ENCODE measurements at regions not wholly inside any gene's neighbourhood (a gene's known extent, or its start where the extent isn't known, plus 50 kb on each side); places are given as distances from the start of the nearest gene placed in this dataset.
A peak's percentile ranks its signal among the peaks of the same experiment; 100 is the strongest.

DNA sequence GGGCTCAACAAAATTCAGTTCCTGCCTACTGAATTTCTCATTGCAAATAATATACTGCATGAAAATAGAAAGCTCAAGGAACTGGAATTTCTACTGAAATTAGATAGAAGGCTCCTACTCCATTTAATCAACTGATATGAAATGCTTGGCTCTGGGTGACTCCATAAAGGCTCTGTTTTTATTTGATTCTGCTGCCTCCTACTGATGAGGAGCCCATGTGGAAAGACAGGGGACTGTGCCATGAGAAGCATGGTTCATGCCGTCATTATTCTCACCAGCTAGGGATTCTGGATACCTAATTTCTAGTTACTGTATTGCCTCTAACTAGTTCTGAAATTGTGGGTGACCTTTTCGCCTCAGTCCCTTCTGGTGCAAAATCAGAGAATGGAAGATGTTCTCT, 366.2 kb upstream of the DPH6 start:
- Histone ChIP-seq H3K79me2 (ENCODE audit: insufficient read depth, low read length) (no peaks in the 10 kb centered on the region), H3K4me2 (ENCODE audit: low read depth, low read length) (no peak overlapping the region), H3K9ac (ENCODE audit: insufficient read depth, low read depth, low read length) (no peak overlapping the region), H3K27ac (ENCODE audit: extremely low read length, insufficient read depth, low read length) (no peak overlapping the region), H3K4me3 (replicated peaks in 1 of 3; ENCODE audit: insufficient read depth in 1 of 3, low read depth in 2 of 3, low read length in 3 of 3) (no peak overlapping the region), H2AFZ (ENCODE audit: low read length) (no peak overlapping the region), H3K36me3 (replicated peaks in 1 of 2; ENCODE audit: control insufficient read depth in 1 of 2, insufficient read depth in 2 of 2, low read length in 2 of 2) (no peaks in the 10 kb centered on the region), H3K9me3 (ENCODE audit: low read length) (no peaks in the 10 kb centered on the region), H3K4me1 (ENCODE audit: insufficient read depth, low read length) (no peaks in the 10 kb centered on the region), H4K20me1 (ENCODE audit: insufficient read depth, low read length) (no peaks in the 10 kb centered on the region), H3K27me3 (ENCODE audit: control insufficient read depth in 1 of 2, insufficient read depth in 2 of 2, low read length in 2 of 2) (no peaks in the 10 kb centered on the region)
- TF ChIP-seq, protein P1, sequence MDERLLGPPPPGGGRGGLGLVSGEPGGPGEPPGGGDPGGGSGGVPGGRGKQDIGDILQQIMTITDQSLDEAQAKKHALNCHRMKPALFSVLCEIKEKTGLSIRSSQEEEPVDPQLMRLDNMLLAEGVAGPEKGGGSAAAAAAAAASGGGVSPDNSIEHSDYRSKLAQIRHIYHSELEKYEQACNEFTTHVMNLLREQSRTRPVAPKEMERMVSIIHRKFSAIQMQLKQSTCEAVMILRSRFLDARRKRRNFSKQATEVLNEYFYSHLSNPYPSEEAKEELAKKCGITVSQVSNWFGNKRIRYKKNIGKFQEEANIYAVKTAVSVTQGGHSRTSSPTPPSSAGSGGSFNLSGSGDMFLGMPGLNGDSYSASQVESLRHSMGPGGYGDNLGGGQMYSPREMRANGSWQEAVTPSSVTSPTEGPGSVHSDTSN (CRISPR knock-in tag; IDR thresholded peaks at IDR 0.05) = no peak
- TF ChIP-seq ZNF788 (CRISPR knock-in tag; IDR thresholded peaks at IDR 0.05; ENCODE audit: borderline replicate concordance) = no peak
- no peak for TF ChIP-seq SCMH1 (CRISPR knock-in tag; IDR thresholded peaks at IDR 0.05; ENCODE audit: borderline replicate concordance)
- no peak for TF ChIP-seq ZNF468 (CRISPR knock-in tag; IDR thresholded peaks at IDR 0.05)
- peak; percentile 10; the same call in 1 of the 2 replicates for TF ChIP-seq STAG1 (CRISPR knock-in tag; IDR thresholded peaks at IDR 0.05)
- ChIA-PET CTCF (ENCODE audit: low intra/inter-chr PET ratio, low total read pairs) (no interaction called here), POLR2A (no interaction called here)
- ATAC-seq = no peak
- 7% methylated on average over 2 of the region's 2 CpGs for WGBS (ENCODE audit: low lambda C conversion rate)
- DNase-seq (ENCODE audit: low spot score) = no peak
- in situ Hi-C loops (cut with HindIII; ENCODE audit: extremely low pct_ligation_motif_present, low pct_unique_long_range_greater_than_20kb) = no loop called here
- no peak for FAIRE-seq
- intact Hi-C loops (cut with micrococcal nuclease; ENCODE audit: unreplicated experiment) = no loop called here
- BruUV-seq (replicated peaks) = no TSS peak

GRCh38 chr15:35914573-35914972, 368.6 kb upstream of the DPH6 start:
- 0% methylated on average over 2 of the region's 2 CpGs for WGBS (ENCODE audit: low lambda C conversion rate)
- POLR2A ChIA-PET = no interaction called here
- no peak for TF ChIP-seq SMARCC2 (IDR thresholded peaks at IDR 0.05)
- TF ChIP-seq KLF11 (CRISPR knock-in tag; IDR thresholded peaks at IDR 0.05) = no peak
- TF ChIP-seq ZNF639 (CRISPR knock-in tag; conservative IDR thresholded peaks at IDR 0.05) = no peak
- no peak for TF ChIP-seq NFE2L1 (CRISPR knock-in tag; IDR thresholded peaks at IDR 0.05; ENCODE audit: borderline replicate concordance)
- TF ChIP-seq, protein P2, sequence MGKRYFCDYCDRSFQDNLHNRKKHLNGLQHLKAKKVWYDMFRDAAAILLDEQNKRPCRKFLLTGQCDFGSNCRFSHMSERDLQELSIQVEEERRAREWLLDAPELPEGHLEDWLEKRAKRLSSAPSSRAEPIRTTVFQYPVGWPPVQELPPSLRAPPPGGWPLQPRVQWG (CRISPR knock-in tag; IDR thresholded peaks at IDR 0.05; ENCODE audit: borderline replicate concordance, low read depth) = no peak
- no peak for TF ChIP-seq ZNF879 (CRISPR knock-in tag; IDR thresholded peaks at IDR 0.05)
- no peak for TF ChIP-seq FOXK1 (CRISPR knock-in tag; IDR thresholded peaks at IDR 0.05; ENCODE audit: borderline replicate concordance, low read depth)
- TF ChIP-seq KAT2B (IDR thresholded peaks at IDR 0.05; ENCODE audit: borderline replicate concordance, low read depth, low read length) = no peak
- TF ChIP-seq JUNB (CRISPR knock-in tag; IDR thresholded peaks at IDR 0.05; ENCODE audit: borderline replicate concordance) = no peak
- no peak for TF ChIP-seq RCOR2 (CRISPR knock-in tag; IDR thresholded peaks at IDR 0.05)
- TF ChIP-seq SMAD9 (CRISPR knock-in tag; IDR thresholded peaks at IDR 0.05) = no peak
- TF ChIP-seq RAD21 (CRISPR knock-in tag; IDR thresholded peaks at IDR 0.05) = no peak
- TF ChIP-seq REPIN1 (CRISPR knock-in tag; IDR thresholded peaks at IDR 0.05; ENCODE audit: borderline replicate concordance, low read depth) = no peak

More at GRCh38 chr15:35914573-35914972, 368.6 kb upstream of the DPH6 start:
- CTCF ChIA-PET (ENCODE audit: low intra/inter-chr PET ratio, low total read pairs) = no interaction called here
- H4K20me1 ChIP-seq (ENCODE audit: insufficient read depth, low read length) = no peaks in the 10 kb centered on the region
- no peaks in the 10 kb centered on the region for H3K36me3 ChIP-seq (replicated peaks in 1 of 2; ENCODE audit: control insufficient read depth in 1 of 2, insufficient read depth in 2 of 2, low read length in 2 of 2)
- BruUV-seq (replicated peaks) = no TSS peak
- no peak for FAIRE-seq
- no peaks in the 10 kb centered on the region for H3K27me3 ChIP-seq (ENCODE audit: control insufficient read depth in 1 of 2, insufficient read depth in 2 of 2, low read length in 2 of 2)
- no peak overlapping the region for H3K27ac ChIP-seq (ENCODE audit: extremely low read length, insufficient read depth, low read length)
- ATAC-seq = no peak
- H2AFZ ChIP-seq (ENCODE audit: low read length) = no peak overlapping the region
- H3K4me1 ChIP-seq (ENCODE audit: insufficient read depth, low read length) = no peaks in the 10 kb centered on the region
- intact Hi-C loops (cut with micrococcal nuclease; ENCODE audit: unreplicated experiment) (no loop called here), in situ Hi-C loops (cut with HindIII; ENCODE audit: extremely low pct_ligation_motif_present, low pct_unique_long_range_greater_than_20kb) (no loop called here)
- H3K9ac ChIP-seq (ENCODE audit: insufficient read depth, low read depth, low read length) = no peak overlapping the region
- no peak for DNase-seq (ENCODE audit: low spot score)
- no peak overlapping the region for H3K4me2 ChIP-seq (ENCODE audit: low read depth, low read length)
- H3K4me3 ChIP-seq (replicated peaks in 1 of 3; ENCODE audit: insufficient read depth in 1 of 3, low read depth in 2 of 3, low read length in 3 of 3) = no peak overlapping the region
- H3K79me2 ChIP-seq (ENCODE audit: insufficient read depth, low read length) = no peaks in the 10 kb centered on the region
- no peaks in the 10 kb centered on the region for H3K9me3 ChIP-seq (ENCODE audit: low read length)

All from HepG2 (cell line).